ENCODE measurements at regions not wholly inside any gene's neighbourhood (a gene's known extent, or its start where the extent isn't known, plus 50 kb on each side); places are given as distances from the start of the nearest gene placed in this dataset.

GRCh38 chr2:60072609-60073008 is 480.8 kb downstream of the BCL11A start:
- no peak for TF ChIP-seq CTCF (conservative IDR thresholded peaks at IDR 0.05; ENCODE audit: control insufficient read depth, insufficient read depth, low read depth, low read length)
- H3K4me3 ChIP-seq (ENCODE audit: control insufficient read depth, low read depth, low read length) = no peak overlapping the region
- no peak for DNase-seq (ENCODE audit: low read depth)

GRCh38 chr2:60071490-60071831 is 482.0 kb downstream of the BCL11A start:
- no peak overlapping the region for H3K4me3 ChIP-seq (ENCODE audit: control insufficient read depth, low read depth, low read length)
- TF ChIP-seq CTCF (conservative IDR thresholded peaks at IDR 0.05; ENCODE audit: control insufficient read depth, insufficient read depth, low read depth, low read length) = no peak
- DNase-seq (ENCODE audit: low read depth) = no peak

- DNase-seq (ENCODE audit: low read depth) = no peak
- H3K4me3 ChIP-seq (ENCODE audit: control insufficient read depth, low read depth, low read length) = no peak overlapping the region
- TF ChIP-seq CTCF (conservative IDR thresholded peaks at IDR 0.05; ENCODE audit: control insufficient read depth, insufficient read depth, low read depth, low read length) = no peak
Observed at GRCh38 chr2:60070736-60071489, 482.5 kb downstream of the BCL11A start.

GRCh38 chr2:60070196-60070595 is 483.3 kb downstream of the BCL11A start:
- DNase-seq (ENCODE audit: low read depth) = no peak

GRCh38 chr2:60068755-60069154 is 484.7 kb downstream of the BCL11A start:
- no peak for TF ChIP-seq CTCF (conservative IDR thresholded peaks at IDR 0.05; ENCODE audit: control insufficient read depth, insufficient read depth, low read depth, low read length)
- no peak for DNase-seq (ENCODE audit: low read depth)
- no peak overlapping the region for H3K4me3 ChIP-seq (ENCODE audit: control insufficient read depth, low read depth, low read length)

More at GRCh38 chr2:60070196-60070595, 483.3 kb downstream of the BCL11A start:
- TF ChIP-seq CTCF (conservative IDR thresholded peaks at IDR 0.05; ENCODE audit: control insufficient read depth, insufficient read depth, low read depth, low read length) = no peak
- no peak overlapping the region for H3K4me3 ChIP-seq (ENCODE audit: control insufficient read depth, low read depth, low read length)

GRCh38 chr2:60067006-60067405 is 486.4 kb downstream of the BCL11A start:
- H3K4me3 ChIP-seq (ENCODE audit: control insufficient read depth, low read depth, low read length) = no peak overlapping the region
- no peak for TF ChIP-seq CTCF (conservative IDR thresholded peaks at IDR 0.05; ENCODE audit: control insufficient read depth, insufficient read depth, low read depth, low read length)
- DNase-seq (ENCODE audit: low read depth) = no peak
